Nephron (organoid): ENCODE measurements at regions not wholly inside any gene's neighbourhood (a gene's known extent, or its start where the extent isn't known, plus 50 kb on each side); places are given as distances from the start of the nearest gene placed in this dataset.

Experiments used
- H3K27ac Mint-ChIP-seq, 3 experiments: 2 replicates each; pipeline ENCODE4 v1.8.0; 2020; ENCODE audit warnings: mixed read lengths in 3 of 3, mild to moderate bottlenecking in 2 of 3, moderate library complexity in 1 of 3
- H3K27me3 Mint-ChIP-seq: 2 replicates; pipeline ENCODE4 v1.8.0; 2021; ENCODE audit warnings: low read depth, mild to moderate bottlenecking, moderate library complexity, mixed read lengths
- H3K36me3 Mint-ChIP-seq: 2 replicates; pipeline ENCODE4 v1.8.0; 2020; ENCODE audit warnings: low read depth, mixed read lengths
- H3K4me1 Mint-ChIP-seq: 2 replicates; pipeline ENCODE4 v1.8.0; 2020; ENCODE audit warnings: mixed read lengths
- H3K4me3 Mint-ChIP-seq, 3 experiments: 2 replicates each; pipeline ENCODE4 v1.8.0; 2020; ENCODE audit warnings: mild to moderate bottlenecking in 3 of 3, mixed read lengths in 3 of 3, moderate library complexity in 2 of 3
- H3K9me3 Mint-ChIP-seq: 2 replicates; pipeline ENCODE4 v1.8.0; 2020; ENCODE audit warnings: mixed read lengths
- TF ChIP-seq, protein P1 (sequence below), 3 experiments: fragments of 200-600 bp; sonication (generic); IDR thresholded peaks; one replicate each; pipeline ENCODE4 v1.5.0; 2021; ENCODE audit warnings: antibody characterized with exemption in 3 of 3; ENCODE audit not compliant: unreplicated experiment in 3 of 3

DNA sequence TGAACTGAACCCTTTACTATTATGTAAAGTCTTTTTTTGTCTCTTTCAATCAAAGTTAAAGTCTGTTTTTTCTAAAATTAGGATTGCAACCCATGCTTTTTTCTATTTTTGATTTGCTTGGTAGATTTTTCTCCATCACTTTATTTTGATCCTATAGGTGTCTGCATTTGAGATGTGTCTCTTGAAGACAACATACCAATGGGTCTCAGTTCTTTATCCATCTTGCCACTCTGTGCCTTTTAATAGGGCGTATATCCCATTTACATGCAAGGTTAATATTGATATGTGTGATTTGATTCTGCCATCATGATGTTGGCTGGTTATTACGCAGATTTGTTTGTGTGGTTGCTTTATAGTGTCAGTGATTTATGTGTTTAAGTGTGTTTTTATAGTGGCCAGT is 436.0 kb upstream of the SEMA6A start:
- no peak overlapping the region for H3K27ac Mint-ChIP-seq
- no peak overlapping the region for H3K4me3 Mint-ChIP-seq
- peaks cover 46% of the 10 kb centered on the region for H3K9me3 Mint-ChIP-seq
- no peaks in the 10 kb centered on the region for H3K4me1 Mint-ChIP-seq
- H3K36me3 Mint-ChIP-seq: no peaks in the 10 kb centered on the region
- TF ChIP-seq, protein P1, sequence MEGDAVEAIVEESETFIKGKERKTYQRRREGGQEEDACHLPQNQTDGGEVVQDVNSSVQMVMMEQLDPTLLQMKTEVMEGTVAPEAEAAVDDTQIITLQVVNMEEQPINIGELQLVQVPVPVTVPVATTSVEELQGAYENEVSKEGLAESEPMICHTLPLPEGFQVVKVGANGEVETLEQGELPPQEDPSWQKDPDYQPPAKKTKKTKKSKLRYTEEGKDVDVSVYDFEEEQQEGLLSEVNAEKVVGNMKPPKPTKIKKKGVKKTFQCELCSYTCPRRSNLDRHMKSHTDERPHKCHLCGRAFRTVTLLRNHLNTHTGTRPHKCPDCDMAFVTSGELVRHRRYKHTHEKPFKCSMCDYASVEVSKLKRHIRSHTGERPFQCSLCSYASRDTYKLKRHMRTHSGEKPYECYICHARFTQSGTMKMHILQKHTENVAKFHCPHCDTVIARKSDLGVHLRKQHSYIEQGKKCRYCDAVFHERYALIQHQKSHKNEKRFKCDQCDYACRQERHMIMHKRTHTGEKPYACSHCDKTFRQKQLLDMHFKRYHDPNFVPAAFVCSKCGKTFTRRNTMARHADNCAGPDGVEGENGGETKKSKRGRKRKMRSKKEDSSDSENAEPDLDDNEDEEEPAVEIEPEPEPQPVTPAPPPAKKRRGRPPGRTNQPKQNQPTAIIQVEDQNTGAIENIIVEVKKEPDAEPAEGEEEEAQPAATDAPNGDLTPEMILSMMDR (IDR thresholded peaks at IDR 0.05; ENCODE audit: unreplicated experiment in 3 of 3): no peak
- no peaks in the 10 kb centered on the region for H3K27me3 Mint-ChIP-seq

DNA sequence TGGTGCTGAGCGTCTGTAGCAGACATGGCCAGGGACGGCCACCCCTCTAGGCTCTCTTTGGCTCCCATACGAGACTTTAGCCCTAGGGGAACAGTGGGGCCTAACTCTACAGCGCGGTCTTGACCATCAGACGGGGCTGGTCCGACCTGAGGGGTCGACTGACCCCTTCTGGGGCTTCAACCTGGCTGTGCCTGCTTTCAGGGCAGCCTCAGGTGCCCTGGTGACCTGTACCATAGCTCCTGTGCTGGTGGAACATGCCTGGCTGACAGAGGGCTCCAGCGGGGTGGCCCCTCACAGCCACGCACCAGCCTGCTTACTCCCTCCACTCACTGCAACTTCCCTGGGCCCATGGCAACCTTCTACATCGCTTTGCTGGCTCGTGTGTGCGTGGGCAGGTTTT is 423.4 kb upstream of the SEMA6A start:
- Mint-ChIP-seq H3K4me3 (no peak overlapping the region), H3K4me1 (peaks cover 3% of the 10 kb centered on the region), H3K36me3 (no peaks in the 10 kb centered on the region), H3K27ac (no peak overlapping the region), H3K27me3 (no peaks in the 10 kb centered on the region), H3K9me3 (peaks cover 19% of the 10 kb centered on the region)
- TF ChIP-seq, protein P1 (IDR thresholded peaks at IDR 0.05; ENCODE audit: unreplicated experiment in 3 of 3): no peak

DNA sequence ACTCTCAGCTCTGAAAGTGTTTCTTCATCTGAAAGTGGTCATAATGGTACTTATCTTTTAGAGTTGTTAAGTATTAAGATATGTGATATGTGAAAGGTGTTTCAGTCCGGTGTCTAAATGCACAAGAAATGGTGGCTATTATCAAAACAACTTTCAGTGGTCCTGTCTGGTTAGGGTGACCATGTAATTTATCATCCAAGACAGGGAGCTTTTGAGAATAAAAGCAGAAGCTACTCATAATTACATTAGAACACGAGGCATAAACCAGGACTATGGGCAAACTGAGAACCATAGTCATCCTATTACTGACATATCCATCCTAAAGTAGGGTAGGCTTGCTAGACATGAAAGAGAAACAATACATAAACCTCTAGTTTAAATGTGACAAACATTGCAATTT is 418.1 kb upstream of the SEMA6A start:
- Mint-ChIP-seq H3K4me1 (peaks cover 23% of the 10 kb centered on the region), H3K36me3 (no peaks in the 10 kb centered on the region), H3K27me3 (no peaks in the 10 kb centered on the region), H3K9me3 (peaks cover 2% of the 10 kb centered on the region), H3K4me3 (no peak overlapping the region), H3K27ac (no peak overlapping the region)
- TF ChIP-seq, protein P1 (IDR thresholded peaks at IDR 0.05; ENCODE audit: unreplicated experiment in 3 of 3): no peak

DNA sequence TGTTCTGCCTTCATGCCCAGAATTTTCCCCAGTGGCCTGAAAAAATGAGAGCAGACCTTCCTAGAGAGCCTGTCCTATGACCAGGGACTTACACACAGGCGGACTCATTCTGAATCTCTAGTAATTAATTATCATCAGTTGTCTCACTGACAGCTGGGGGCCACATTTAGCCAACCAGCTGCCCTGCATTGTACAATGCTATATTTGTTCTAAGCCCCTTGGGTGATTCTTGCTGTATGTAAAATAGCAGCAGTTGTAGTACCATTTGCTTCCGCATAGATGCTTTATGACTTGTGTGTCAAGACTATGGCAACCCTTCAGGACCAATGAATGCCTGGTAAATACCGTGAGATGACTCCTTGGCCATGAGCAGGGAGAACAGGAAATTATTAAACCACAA is 415.4 kb upstream of the SEMA6A start:
- peak overlapping the region; percentile 56 to 91 (median 80) for H3K27ac Mint-ChIP-seq
- TF ChIP-seq, protein P1 (IDR thresholded peaks at IDR 0.05; ENCODE audit: unreplicated experiment in 3 of 3): no peak
- H3K4me1 Mint-ChIP-seq: peaks cover 23% of the 10 kb centered on the region
- H3K4me3 Mint-ChIP-seq: peak overlapping the region in 1 of 3 experiments; percentile 57
- H3K27me3 Mint-ChIP-seq: no peaks in the 10 kb centered on the region
- no peaks in the 10 kb centered on the region for H3K36me3 Mint-ChIP-seq
- H3K9me3 Mint-ChIP-seq: peaks cover 2% of the 10 kb centered on the region

DNA sequence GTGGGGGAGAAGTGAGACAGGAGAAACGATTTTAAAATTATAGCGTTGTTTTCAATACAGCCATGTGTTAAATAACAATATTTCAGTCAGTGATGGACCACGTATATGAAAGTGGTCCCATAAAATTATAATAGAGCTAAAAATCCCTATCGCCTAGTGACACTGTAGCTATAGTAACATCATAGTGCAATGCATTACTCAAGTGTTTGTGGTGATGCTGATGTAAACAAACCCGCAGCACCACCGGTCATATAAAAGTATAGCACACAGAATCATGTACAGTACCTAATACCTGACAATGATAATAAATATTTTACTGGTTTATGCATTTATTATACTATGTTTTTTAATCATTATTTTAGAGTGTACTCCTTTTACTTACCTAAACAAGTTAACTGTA is 407.4 kb upstream of the SEMA6A start:
- TF ChIP-seq, protein P1 (IDR thresholded peaks at IDR 0.05; ENCODE audit: unreplicated experiment in 3 of 3): no peak
- H3K27me3 Mint-ChIP-seq: no peaks in the 10 kb centered on the region
- no peaks in the 10 kb centered on the region for H3K9me3 Mint-ChIP-seq
- H3K4me3 Mint-ChIP-seq: no peak overlapping the region
- no peaks in the 10 kb centered on the region for H3K36me3 Mint-ChIP-seq
- peaks cover 8% of the 10 kb centered on the region for H3K4me1 Mint-ChIP-seq
- H3K27ac Mint-ChIP-seq: peak overlapping the region in 1 of 3 experiments; percentile 30

DNA sequence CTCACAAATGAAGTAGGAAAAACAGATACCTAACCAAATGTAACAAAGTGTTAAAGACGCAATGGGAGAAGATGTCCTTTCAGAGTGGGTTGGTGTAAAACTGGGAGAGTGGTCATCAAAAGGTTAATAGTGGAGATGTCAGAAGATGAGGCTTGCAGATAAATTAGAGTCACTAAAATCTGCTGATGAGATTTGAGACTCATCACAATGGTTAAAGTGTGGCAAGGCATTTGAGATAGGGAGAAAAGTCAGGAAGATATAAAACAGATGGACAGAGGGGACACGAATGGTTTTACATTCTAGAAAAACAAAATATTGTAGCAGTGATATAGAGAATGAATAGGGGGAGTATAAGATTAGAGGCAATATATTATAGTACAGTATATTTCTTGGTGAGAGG is 406.0 kb upstream of the SEMA6A start:
- H3K27me3 Mint-ChIP-seq: no peaks in the 10 kb centered on the region
- H3K4me3 Mint-ChIP-seq: no peak overlapping the region
- H3K4me1 Mint-ChIP-seq: peaks cover 8% of the 10 kb centered on the region
- H3K36me3 Mint-ChIP-seq: no peaks in the 10 kb centered on the region
- no peak overlapping the region for H3K27ac Mint-ChIP-seq
- TF ChIP-seq, protein P1 (IDR thresholded peaks at IDR 0.05; ENCODE audit: unreplicated experiment in 3 of 3): no peak
- no peaks in the 10 kb centered on the region for H3K9me3 Mint-ChIP-seq
